HG02610 (cell line): ENCODE measurements at regions not wholly inside any gene's neighbourhood (a gene's known extent, or its start where the extent isn't known, plus 50 kb on each side); places are given as distances from the start of the nearest gene placed in this dataset.
"Not testable (repeated sequence)": the region's sequence is repeated elsewhere in the genome, so short reads cannot be mapped to it uniquely, and the experiment has no call there.

Experiments used
- ATAC-seq: cut with Tn5 transposase; IDR thresholded peaks from one replicate; pipeline ENCODE4 v1.9.1; 2021; ENCODE audit warnings: mild to moderate bottlenecking, moderate library complexity; ENCODE audit not compliant: unreplicated experiment

DNA sequence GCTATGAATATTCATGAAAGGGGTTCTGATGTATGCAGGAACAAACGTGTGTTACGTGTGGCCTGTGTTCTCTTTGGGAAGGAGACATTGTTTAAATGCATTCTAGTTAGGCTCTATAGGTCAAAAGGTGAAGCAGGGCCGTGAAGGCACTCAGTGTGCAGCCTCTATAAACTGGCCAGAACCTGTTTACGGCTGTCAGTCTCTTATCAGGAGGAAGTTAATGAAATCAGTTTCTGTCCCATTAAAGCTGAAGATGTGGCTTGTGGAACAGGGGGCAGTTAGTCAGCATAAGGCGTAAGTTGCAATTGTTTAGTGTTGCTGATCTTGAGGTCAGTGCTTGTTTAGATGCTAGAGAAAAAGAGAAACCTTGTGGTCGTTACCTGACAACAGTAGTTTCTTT lies 111.5 kb upstream of the KCNG1 start:
- no peak for ATAC-seq

GRCh38 chr20:51132279-51132678 lies 109.4 kb upstream of the KCNG1 start:
- no peak for ATAC-seq

DNA sequence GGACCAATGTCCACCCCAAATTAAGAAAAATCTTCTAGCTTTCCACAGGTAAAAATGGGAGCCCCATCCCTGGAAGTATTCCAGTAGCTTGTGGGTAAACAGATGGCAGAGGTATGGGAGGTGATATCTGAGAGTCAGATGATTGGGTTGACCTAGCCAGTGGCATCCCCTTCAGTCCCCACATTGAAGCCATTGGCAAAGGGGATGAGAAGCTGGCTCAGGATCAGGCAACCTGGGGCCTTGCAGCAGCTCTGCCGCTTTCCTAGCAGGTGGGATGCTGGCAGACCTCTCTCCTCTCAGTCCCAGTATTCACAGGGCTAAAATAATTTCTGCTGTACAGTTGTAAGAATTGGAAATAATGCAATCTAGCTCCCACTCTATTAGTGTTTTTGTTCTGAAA lies 108.9 kb upstream of the KCNG1 start:
- ATAC-seq, result no peak

GRCh38 chr20:51129147-51129776 lies 106.4 kb upstream of the KCNG1 start:
- no peak for ATAC-seq

GRCh38 chr20:51128198-51128597 lies 105.3 kb upstream of the KCNG1 start:
- ATAC-seq, result peak; percentile 87

DNA sequence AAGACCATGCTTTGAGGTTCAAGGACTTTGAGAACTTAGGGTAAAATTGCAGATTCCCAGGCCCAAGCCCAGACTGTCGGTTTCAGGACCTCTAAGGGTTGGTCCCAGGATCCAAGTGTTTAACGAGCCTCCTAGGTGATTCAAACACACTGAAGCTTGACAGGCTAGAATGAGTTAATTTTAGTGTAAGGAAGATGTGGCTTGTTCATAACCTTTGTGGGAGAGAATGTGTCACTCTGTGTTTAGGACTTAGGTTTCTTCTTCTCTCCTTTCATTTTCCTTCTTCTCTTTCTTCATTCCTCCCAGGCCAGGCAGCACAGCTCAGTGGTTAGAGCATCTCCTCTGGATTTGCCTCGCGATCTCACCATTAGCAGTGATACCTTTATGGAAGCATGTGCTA lies 104.8 kb upstream of the KCNG1 start:
- ATAC-seq, result no peak

DNA sequence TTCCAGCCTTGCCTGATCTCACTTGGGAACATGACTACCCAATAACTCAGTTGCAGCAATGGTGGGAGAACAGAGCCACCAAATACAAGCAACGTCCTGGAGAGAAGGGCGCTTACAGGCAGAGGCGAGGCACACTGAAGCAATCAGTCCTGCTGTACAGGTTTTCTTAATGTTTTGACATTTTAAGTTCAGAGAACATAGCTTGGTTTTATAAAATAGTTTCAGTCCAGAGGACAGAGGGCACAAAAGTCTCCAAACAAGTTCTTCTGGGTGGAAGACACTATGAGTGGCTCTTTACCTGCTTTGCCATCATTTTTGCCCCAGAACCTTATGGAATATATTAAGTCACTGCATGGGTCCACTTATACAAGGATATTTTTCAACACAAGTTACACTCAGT lies 103.4 kb upstream of the KCNG1 start:
- ATAC-seq, result no peak

DNA sequence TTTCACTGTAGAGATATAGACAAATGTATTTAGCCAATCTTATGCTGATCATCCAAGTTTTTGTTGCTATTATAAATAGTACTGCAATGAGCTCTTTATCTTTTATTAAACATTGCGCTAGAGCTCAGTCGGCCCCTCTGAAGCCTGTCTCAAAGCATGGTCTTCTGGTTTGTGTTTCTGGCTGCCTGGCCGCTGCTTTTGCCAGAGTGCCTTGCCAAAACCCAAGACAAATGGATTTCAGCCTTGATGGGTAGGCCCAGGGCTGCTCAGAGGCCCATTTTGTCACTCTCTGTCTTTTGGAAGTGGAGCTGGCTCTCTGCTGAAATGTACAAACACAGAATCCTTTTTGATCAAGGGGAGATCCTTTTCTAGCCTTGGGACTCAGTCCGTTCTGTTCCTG lies 102.9 kb upstream of the KCNG1 start:
- ATAC-seq, result no peak

- ATAC-seq, result no peak
These were observed 102.2 kb upstream of the KCNG1 start for GRCh38 chr20:51125105-51125504.

- ATAC-seq, result not testable (repeated sequence)
These were observed 101.0 kb upstream of the KCNG1 start for GRCh38 chr20:51123887-51124286.

DNA sequence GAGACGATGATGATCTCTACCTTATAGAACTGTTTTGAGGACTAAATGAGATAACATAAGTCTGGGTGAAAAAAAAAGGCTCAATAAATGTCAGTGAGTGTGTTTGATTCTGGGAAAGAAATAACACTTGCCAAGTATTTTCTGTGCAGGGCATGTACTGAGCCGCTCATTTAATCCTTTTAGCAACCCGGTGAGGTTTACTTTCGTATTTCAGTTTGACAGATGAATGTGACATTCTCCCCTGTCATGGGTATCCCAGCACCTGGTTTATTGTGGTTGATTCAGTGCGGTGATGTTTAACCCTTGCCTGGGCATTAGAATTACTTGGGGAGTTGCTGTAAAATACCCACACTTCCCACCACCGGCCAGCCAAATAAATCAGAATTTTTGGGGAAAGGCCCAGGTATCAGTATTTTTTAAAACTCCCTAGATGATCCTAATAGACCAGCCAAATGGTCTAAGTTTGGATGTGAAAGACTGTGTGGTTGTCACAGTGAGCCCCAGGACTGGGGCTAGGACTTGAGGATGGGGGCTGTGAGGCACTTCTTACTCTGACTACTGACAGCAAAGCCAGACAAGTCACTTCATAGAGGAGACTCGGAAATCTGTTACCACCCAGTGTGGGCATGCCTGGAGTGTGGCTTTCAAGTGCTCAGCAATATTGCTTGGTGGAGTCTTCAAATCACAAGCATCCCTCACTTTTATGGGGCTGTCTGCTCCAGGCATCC lies 100.2 kb upstream of the KCNG1 start:
- peak; percentile 83 for ATAC-seq

DNA sequence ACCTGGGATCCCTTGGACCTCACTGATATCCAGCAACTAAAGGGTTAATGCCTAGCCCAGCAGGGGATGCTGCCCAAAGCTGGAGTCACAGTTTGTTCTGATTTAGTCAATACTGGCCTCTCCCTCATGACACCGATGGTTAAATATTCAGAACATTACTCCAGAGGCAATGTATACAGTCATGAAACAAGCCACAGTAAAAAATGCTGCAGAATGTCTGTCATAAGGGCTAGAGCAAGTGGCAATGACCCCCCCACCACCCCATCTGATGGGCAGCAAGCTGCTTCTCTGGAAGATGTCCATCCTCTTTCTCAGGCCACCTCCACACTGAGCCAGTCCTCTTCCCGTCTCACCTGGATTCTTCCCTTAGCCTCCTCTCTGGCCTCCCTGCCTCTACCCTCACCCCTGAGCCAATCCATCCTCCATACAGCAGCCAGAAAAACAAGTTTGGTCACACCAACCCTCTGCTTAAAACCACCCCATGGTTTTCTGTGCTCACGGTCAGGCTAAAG lies 99.0 kb upstream of the KCNG1 start:
- ATAC-seq, result no peak

GRCh38 chr20:51121272-51121671 lies 98.4 kb upstream of the KCNG1 start:
- ATAC-seq, result no peak

GRCh38 chr20:51120868-51121267 lies 98.0 kb upstream of the KCNG1 start:
- no peak for ATAC-seq

DNA sequence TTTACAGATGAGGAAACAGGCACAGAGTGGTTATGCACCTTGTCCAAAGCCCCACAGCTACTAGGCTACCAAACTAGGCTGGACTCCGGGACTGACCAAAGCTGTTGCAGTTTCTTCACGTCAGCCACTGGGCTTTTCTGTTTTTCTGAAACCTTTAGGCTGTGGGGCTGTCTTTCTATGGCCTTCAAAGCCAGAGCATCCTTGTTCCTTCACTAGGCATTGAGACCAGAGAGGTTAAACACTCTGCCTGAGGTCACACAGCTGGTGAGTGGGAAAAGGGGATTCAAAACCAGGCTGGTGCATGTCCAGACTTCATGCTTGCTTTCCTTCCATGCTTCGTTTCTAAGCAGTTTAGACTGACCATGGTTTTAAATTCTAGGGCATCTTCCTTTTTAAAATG lies 97.5 kb upstream of the KCNG1 start:
- no peak for ATAC-seq

DNA sequence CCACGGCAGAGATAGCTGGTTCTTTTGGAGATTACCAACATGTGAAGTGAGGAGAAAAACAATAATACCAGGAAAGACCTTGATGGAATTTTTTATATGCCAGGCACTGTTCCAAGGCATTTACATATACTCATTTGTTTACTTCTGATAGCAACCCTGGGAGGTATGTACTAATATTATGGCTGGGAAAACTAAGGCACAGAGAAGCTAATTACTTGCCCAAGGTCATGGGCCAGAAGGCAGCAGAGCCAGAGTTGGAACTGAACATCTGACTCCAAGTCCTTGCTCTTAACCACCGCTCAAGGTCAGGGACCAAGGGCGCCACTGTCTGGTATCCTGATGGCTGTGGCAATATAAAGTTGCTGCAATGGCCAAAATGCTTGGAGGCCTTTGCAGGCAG lies 97.0 kb upstream of the KCNG1 start:
- ATAC-seq, result no peak

DNA sequence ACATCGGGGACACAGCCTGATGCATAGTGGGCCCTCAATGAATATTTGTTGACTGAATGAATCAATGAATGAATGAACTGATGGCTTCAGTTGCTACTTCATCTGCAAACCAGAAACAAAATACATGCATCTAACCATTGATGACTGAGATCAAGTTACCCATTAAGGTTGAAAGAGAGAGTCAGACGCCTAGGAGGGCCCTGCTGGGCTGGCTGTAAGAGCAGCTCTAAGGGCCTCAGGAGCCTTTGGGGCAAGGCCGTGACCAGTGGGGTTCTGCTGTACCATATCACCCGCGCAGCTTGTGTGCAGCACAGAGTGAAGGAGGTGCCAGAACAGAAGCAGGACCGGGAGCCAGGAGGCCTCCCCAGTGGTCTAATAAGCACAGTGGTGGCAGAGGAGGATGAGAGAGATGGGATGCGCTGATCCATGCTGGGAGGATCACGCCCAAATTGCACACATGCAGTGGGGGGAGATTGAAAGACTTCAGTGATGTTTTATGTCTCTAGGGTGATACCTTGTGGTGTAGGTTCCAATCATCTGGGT lies 96.1 kb upstream of the KCNG1 start:
- ATAC-seq, result no peak

DNA sequence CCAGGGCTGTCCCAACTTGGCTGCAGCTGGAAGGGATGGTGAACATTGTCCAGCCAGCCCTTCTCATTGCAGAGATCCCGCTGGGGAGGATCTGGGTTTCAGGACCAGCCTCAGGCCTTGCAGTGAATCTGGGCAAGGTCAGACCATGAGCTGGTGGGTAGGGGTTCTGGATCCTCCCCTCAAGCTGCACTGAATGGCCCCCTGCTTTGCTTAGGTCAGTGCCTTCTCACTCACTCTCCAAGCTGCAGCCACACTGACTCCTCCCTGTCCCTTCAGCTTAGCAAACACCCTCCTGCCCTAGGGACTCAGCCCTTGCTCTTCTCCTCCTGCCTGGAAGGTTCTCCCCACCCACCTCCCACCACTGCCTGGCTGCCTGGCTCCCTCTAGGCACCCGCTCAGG lies 95.3 kb upstream of the KCNG1 start:
- no peak for ATAC-seq

DNA sequence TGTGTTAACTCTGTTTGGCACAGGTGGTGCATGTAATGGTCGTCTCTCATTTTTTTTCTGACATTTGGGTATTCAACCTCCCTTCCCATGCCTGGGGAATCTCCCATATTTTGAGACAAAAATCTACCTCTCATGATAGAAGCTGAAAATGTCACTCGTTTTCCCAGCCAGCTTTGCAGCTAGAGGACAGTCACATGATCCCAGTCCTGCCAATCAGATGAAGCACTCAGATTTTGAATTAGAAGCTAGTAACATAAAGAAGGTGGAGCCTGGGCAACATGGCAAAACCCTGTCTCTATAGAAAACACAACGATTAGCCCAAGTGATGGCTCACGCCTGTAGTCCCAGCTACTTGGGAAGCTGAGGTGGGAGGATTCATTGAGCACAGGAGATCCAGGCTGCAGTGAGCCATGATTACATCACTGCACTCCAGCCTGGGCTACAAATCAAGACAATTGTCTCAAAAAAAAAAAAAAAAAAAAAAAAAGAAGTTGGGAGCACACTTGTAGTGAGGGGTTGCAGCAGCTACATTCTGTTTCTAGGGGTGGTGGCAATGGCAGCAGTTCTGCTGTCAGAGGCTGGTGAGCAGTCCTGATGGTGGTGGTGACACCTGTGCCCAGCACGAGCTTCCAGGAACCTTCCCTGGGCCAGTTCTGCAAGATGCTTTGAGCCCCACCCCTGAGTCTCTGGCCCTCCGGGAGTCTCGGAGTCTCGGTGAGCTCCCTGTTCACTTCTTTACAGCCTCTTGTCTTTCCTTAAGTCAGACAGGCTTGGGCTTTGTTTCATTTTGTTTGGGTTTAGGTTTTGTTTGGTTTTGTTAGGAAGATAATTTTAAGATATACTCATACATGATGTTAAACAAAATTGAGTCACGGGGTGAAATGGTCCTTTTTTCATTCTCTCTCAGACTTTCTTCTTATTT lies 94.1 kb upstream of the KCNG1 start:
- no peak for ATAC-seq

GRCh38 chr20:51111290-51111689 lies 88.4 kb upstream of the KCNG1 start:
- no peak for ATAC-seq

DNA sequence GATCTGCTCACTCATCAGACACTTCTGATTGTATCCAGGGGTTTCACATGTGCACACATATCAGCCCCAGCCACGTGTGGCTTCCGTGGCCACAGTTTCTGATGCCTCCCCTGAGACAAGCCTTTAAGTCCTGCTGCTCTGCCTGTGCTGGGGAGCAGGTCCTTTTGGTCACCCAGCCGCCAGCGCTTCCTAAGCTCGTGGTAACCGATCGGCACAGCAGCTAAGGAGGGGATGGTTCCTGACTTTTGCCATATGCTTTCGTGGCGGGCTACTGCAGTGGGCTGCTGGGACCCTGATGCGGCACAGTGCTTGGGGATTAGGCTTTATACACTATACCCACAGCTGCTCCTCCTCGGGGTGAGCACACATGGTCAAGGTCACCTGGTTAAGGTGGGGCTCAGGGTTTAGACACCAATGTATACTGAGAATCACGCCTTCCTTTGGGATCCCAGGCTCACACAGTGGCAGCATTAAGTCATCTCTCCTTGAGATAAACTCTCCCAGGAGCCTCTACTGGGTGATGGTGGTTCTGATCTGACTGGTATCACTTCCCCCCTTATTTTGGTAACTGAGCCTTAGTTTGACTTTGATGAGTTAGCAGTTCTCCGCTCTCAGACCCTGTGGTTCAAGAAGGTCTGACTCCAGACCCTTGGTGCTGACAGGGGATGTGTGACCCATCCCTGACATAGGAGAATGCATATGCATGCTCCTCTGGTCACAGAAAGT lies 85.9 kb upstream of the KCNG1 start:
- ATAC-seq, result no peak
